ENCODE measurements at regions not wholly inside any gene's neighbourhood (a gene's known extent, or its start where the extent isn't known, plus 50 kb on each side); places are given as distances from the start of the nearest gene placed in this dataset.

- intact Hi-C loops (cut with DNase I; ENCODE audit: low total_unique reads): no loop called here
- peaks cover 0 to 5% (median 0%) of the 10 kb centered on the region in 3 donors for H3K27me3 ChIP-seq
- DNase-seq: peak in 1 of 2 donors; percentile 19
- no peaks in the 10 kb centered on the region for H3K9me3 ChIP-seq
- peaks cover 0 to 3% (median 0%) of the 10 kb centered on the region in 4 donors for H3K4me1 ChIP-seq
- no peak overlapping the region for H3K27ac ChIP-seq
- H3K36me3 ChIP-seq: no peaks in the 10 kb centered on the region
- TF ChIP-seq EP300 (IDR thresholded peaks at IDR 0.05): no peak
- no peak for TF ChIP-seq CTCF (IDR thresholded peaks at IDR 0.05)
- no peak for TF ChIP-seq POLR2AphosphoS5 (IDR thresholded peaks at IDR 0.05)
- TF ChIP-seq POLR2A (IDR thresholded peaks at IDR 0.05): no peak
- H3K4me3 ChIP-seq: no peak overlapping the region
- WGBS, 5 donors: 46 to 63% (median 54%) methylated on average over 4 of the region's 4 CpGs
Measured at GRCh38 chr14:22225516-22226140, 363.4 kb downstream of the DAD1 start.

- TF ChIP-seq POLR2A (IDR thresholded peaks at IDR 0.05) (no peak), EP300 (IDR thresholded peaks at IDR 0.05) (no peak), POLR2AphosphoS5 (IDR thresholded peaks at IDR 0.05) (no peak), CTCF (IDR thresholded peaks at IDR 0.05) (no peak)
- Histone ChIP-seq H3K9me3 (no peaks in the 10 kb centered on the region), H3K4me3 (no peak overlapping the region)
Measured at GRCh38 chr14:22221508-22221907, 367.5 kb downstream of the DAD1 start.

DNA sequence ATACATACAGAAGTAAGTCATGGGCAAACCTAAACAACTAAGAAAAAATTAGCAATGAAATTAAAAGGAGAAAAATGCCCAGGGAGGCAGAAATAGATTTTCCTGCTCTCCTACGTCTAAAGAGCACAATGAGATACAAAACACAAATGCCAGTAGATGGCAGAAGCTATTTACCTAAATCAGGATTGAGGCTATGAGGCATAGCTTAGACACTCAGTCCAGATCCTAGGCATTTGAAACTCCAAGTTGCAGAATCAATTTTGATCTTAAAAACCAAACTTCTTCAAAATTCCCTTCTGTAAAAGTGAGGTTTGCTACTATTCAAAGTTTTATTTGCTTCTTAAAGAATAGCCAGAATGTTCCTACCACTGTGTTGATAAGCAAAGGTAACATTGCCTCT is 368.6 kb downstream of the DAD1 start:
- no peak overlapping the region for H3K4me3 ChIP-seq
- 6 to 16% (median 9%) methylated on average over 1 of the region's 1 CpG for WGBS, 5 donors
- no peak for TF ChIP-seq EP300 (IDR thresholded peaks at IDR 0.05)
- no peak for TF ChIP-seq POLR2AphosphoS5 (IDR thresholded peaks at IDR 0.05)
- TF ChIP-seq CTCF (IDR thresholded peaks at IDR 0.05): no peak
- TF ChIP-seq POLR2A (IDR thresholded peaks at IDR 0.05): no peak
- intact Hi-C loops (cut with DNase I; ENCODE audit: low total_unique reads): no loop called here
- no peaks in the 10 kb centered on the region for H3K9me3 ChIP-seq
- peak in 1 of 2 donors; percentile 16 for DNase-seq
- no peak overlapping the region for H3K27ac ChIP-seq
- no peaks in the 10 kb centered on the region for H3K4me1 ChIP-seq
- H3K36me3 ChIP-seq: no peaks in the 10 kb centered on the region
- H3K27me3 ChIP-seq: peaks cover 0 to 5% (median 0%) of the 10 kb centered on the region in 3 donors

More at GRCh38 chr14:22221508-22221907, 367.5 kb downstream of the DAD1 start:
- 49 to 58% (median 53%) methylated on average over 3 of the region's 3 CpGs for WGBS, 5 donors
- H3K4me1 ChIP-seq: peaks cover 0 to 3% (median 0%) of the 10 kb centered on the region in 4 donors
- DNase-seq: peak in 1 of 2 donors; percentile 14
- H3K36me3 ChIP-seq: no peaks in the 10 kb centered on the region
- H3K27me3 ChIP-seq: peaks cover 0 to 5% (median 0%) of the 10 kb centered on the region in 3 donors
- H3K27ac ChIP-seq: no peak overlapping the region
- intact Hi-C loops (cut with DNase I; ENCODE audit: low total_unique reads): no loop called here

DNA sequence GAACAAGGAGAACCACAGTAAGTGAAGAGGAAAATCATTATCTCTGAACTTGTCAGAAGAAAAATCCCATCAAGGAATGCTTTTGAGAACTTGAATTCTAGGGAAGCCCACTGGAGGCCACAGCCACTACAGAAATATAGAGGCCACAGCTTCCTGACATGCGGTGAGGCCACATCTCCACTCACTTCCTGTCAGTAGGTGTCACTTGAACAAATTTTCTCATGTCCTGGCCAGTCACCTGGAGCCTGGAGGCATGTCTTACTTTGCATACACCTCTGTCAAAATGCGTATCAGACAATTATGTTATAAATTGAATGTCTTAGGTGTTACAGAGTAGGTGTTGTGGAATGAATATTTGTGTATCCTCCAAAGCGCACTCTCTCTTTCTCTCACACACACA is 370.3 kb downstream of the DAD1 start:
- no peaks in the 10 kb centered on the region for H3K9me3 ChIP-seq
- no peaks in the 10 kb centered on the region for H3K4me1 ChIP-seq
- peaks cover 0 to 5% (median 0%) of the 10 kb centered on the region in 3 donors for H3K27me3 ChIP-seq
- intact Hi-C loops (cut with DNase I; ENCODE audit: low total_unique reads): no loop called here
- no peaks in the 10 kb centered on the region for H3K36me3 ChIP-seq
- TF ChIP-seq EP300 (IDR thresholded peaks at IDR 0.05) (no peak), CTCF (IDR thresholded peaks at IDR 0.05) (no peak), POLR2A (IDR thresholded peaks at IDR 0.05) (no peak), POLR2AphosphoS5 (IDR thresholded peaks at IDR 0.05) (no peak)
- no peak overlapping the region for H3K27ac ChIP-seq
- WGBS, 5 donors: 64 to 89% (median 71%) methylated on average over 3 of the region's 3 CpGs
- no peak overlapping the region for H3K4me3 ChIP-seq
- no peak for DNase-seq
